ENCODE measurements at regions not wholly inside any gene's neighbourhood (a gene's known extent, or its start where the extent isn't known, plus 50 kb on each side); places are given as distances from the start of the nearest gene placed in this dataset.

GRCh38 chr5:27701931-27702903 lies 663.8 kb upstream of the CDH9 start:
- Histone ChIP-seq H3K27me3 (ENCODE audit: insufficient read depth, low read length, poor library complexity) (no peaks in the 10 kb centered on the region), H3K79me2 (ENCODE audit: insufficient read depth, low read length) (no peaks in the 10 kb centered on the region), H4K20me1 (ENCODE audit: insufficient read depth, low read length) (no peaks in the 10 kb centered on the region), H2AFZ (ENCODE audit: low read depth, low read length) (no peak overlapping the region), H3K9ac (ENCODE audit: low read depth, low read length) (no peak overlapping the region), H3K4me3 (ENCODE audit: low read depth in 1 of 2, low read length in 2 of 2) (no peak overlapping the region), H3K4me1 (ENCODE audit: insufficient read depth, low read length) (no peaks in the 10 kb centered on the region), H3K4me2 (ENCODE audit: insufficient read depth, low read length) (no peak overlapping the region), H3K36me3 (ENCODE audit: insufficient read depth, low read length) (no peaks in the 10 kb centered on the region), H3K9me3 (ENCODE audit: insufficient read depth, low read length, severe bottlenecking) (no peaks in the 10 kb centered on the region), H3K27ac (ENCODE audit: low read length) (no peak overlapping the region)
- DNase-seq (no peak), ATAC-seq (ENCODE audit: insufficient read depth, low read depth) (no peak)
- no peak for TF ChIP-seq CTCF (IDR thresholded peaks at IDR 0.05; ENCODE audit: borderline replicate concordance, extremely low read depth, low read length, poor library complexity, severe bottlenecking)
- no peak for TF ChIP-seq EZH2 (IDR thresholded peaks at IDR 0.05; ENCODE audit: borderline replicate concordance, low read depth, low read length, severe bottlenecking)

- no peak overlapping the region for H3K27ac ChIP-seq (ENCODE audit: low read length)
- no peak overlapping the region for H3K9ac ChIP-seq (ENCODE audit: low read depth, low read length)
- no peaks in the 10 kb centered on the region for H4K20me1 ChIP-seq (ENCODE audit: insufficient read depth, low read length)
- no peaks in the 10 kb centered on the region for H3K4me1 ChIP-seq (ENCODE audit: insufficient read depth, low read length)
- no peak overlapping the region for H2AFZ ChIP-seq (ENCODE audit: low read depth, low read length)
- DNase-seq = no peak
- TF ChIP-seq CTCF (IDR thresholded peaks at IDR 0.05; ENCODE audit: borderline replicate concordance, extremely low read depth, low read length, poor library complexity, severe bottlenecking) = no peak
- no peak for TF ChIP-seq EZH2 (IDR thresholded peaks at IDR 0.05; ENCODE audit: borderline replicate concordance, low read depth, low read length, severe bottlenecking)
- H3K79me2 ChIP-seq (ENCODE audit: insufficient read depth, low read length) = no peaks in the 10 kb centered on the region
- H3K27me3 ChIP-seq (ENCODE audit: insufficient read depth, low read length, poor library complexity) = no peaks in the 10 kb centered on the region
- no peak overlapping the region for H3K4me2 ChIP-seq (ENCODE audit: insufficient read depth, low read length)
- H3K36me3 ChIP-seq (ENCODE audit: insufficient read depth, low read length) = no peaks in the 10 kb centered on the region
- no peaks in the 10 kb centered on the region for H3K9me3 ChIP-seq (ENCODE audit: insufficient read depth, low read length, severe bottlenecking)
- no peak overlapping the region for H3K4me3 ChIP-seq (ENCODE audit: low read depth in 1 of 2, low read length in 2 of 2)
- no peak for ATAC-seq (ENCODE audit: insufficient read depth, low read depth)
Observed at GRCh38 chr5:27700526-27700925, 662.1 kb upstream of the CDH9 start.

- H3K9ac ChIP-seq (ENCODE audit: low read depth, low read length) = no peak overlapping the region
- no peaks in the 10 kb centered on the region for H4K20me1 ChIP-seq (ENCODE audit: insufficient read depth, low read length)
- no peaks in the 10 kb centered on the region for H3K9me3 ChIP-seq (ENCODE audit: insufficient read depth, low read length, severe bottlenecking)
- H3K4me1 ChIP-seq (ENCODE audit: insufficient read depth, low read length) = no peaks in the 10 kb centered on the region
- no peak overlapping the region for H3K4me2 ChIP-seq (ENCODE audit: insufficient read depth, low read length)
- H3K79me2 ChIP-seq (ENCODE audit: insufficient read depth, low read length) = no peaks in the 10 kb centered on the region
- peak; percentile 62; the same call in 2 of the 3 replicates for ATAC-seq (ENCODE audit: insufficient read depth, low read depth)
- no peaks in the 10 kb centered on the region for H3K27me3 ChIP-seq (ENCODE audit: insufficient read depth, low read length, poor library complexity)
- no peak overlapping the region for H3K27ac ChIP-seq (ENCODE audit: low read length)
- TF ChIP-seq CTCF (IDR thresholded peaks at IDR 0.05; ENCODE audit: borderline replicate concordance, extremely low read depth, low read length, poor library complexity, severe bottlenecking) = peak; percentile 42
- TF ChIP-seq EZH2 (IDR thresholded peaks at IDR 0.05; ENCODE audit: borderline replicate concordance, low read depth, low read length, severe bottlenecking) = no peak
- no peaks in the 10 kb centered on the region for H3K36me3 ChIP-seq (ENCODE audit: insufficient read depth, low read length)
- H3K4me3 ChIP-seq (ENCODE audit: low read depth in 1 of 2, low read length in 2 of 2) = no peak overlapping the region
- no peak overlapping the region for H2AFZ ChIP-seq (ENCODE audit: low read depth, low read length)
- no peak for DNase-seq
Observed at GRCh38 chr5:27682600-27682999, 644.2 kb upstream of the CDH9 start.

Data from DND-41 (cell line).